PC-3 (cell line): ENCODE measurements at regions not wholly inside any gene's neighbourhood (a gene's known extent, or its start where the extent isn't known, plus 50 kb on each side); places are given as distances from the start of the nearest gene placed in this dataset.
A peak's percentile ranks its signal among the peaks of the same experiment; 100 is the strongest.

ENCODE experiments used
- ATAC-seq: fragments of 200-7000 bp; cut with Tn5 transposase; 2 replicates; pipeline ENCODE4 v1.9.1; 2020; ENCODE audit warnings: mild to moderate bottlenecking, moderate library complexity
- BruUV-seq: library from RNA; stranded (reverse); fragments of 400-500 nt; replicated peaks from 2 replicates; lab custom pipeline; 2021; lab: Mats Ljungman, UMichigan
- CTCF ChIA-PET: fragments of 300-600 bp; sonication (Branson Sonifier 250); formaldehyde crosslinking; loops from one replicate; lab custom pipeline; 2022; ENCODE audit warnings: antibody characterized with exemption; lab: Charles Lee
- POLR2A ChIA-PET: fragments of 300-600 bp; sonication (Branson Sonifier 250); formaldehyde crosslinking; loops from one replicate; lab custom pipeline; 2022; ENCODE audit warnings: antibody characterized with exemption; ENCODE audit not compliant: unreplicated experiment; lab: Charles Lee
- DNase-seq: peaks from one replicate; pipeline ENCODE4 v3.0.0-alpha.2; 2015
- H2AFZ ChIP-seq: fragments of 300-600 bp; sonication (generic); 2 replicates; pipeline ENCODE4 v1.6.0; 2016; ENCODE audit warnings: antibody characterized with exemption, low read length
- H3F3A ChIP-seq: fragments of 300-600 bp; sonication (generic); one replicate; pipeline ENCODE4 v1.6.0; 2017; ENCODE audit warnings: antibody characterized with exemption, low read length, control low read depth, mild to moderate bottlenecking; ENCODE audit not compliant: unreplicated experiment
- H3K27ac ChIP-seq: fragments of 300-600 bp; sonication (generic); 2 replicates; pipeline ENCODE4 v1.5.1; 2016; ENCODE audit warnings: mild to moderate bottlenecking, low read length
- H3K27me3 ChIP-seq: fragments of 300-600 bp; sonication (generic); 2 replicates; pipeline ENCODE4 v1.6.1; 2016; ENCODE audit warnings: low read length, mixed read lengths
- H3K36me3 ChIP-seq: fragments of 300-600 bp; sonication (generic); 2 replicates; pipeline ENCODE4 v1.6.1; 2016; ENCODE audit warnings: low read depth, mixed run types, low read length, mixed read lengths
- H3K4me1 ChIP-seq: fragments of 300-600 bp; sonication (generic); 2 replicates; pipeline ENCODE4 v1.5.1; 2016; ENCODE audit warnings: low read length; ENCODE audit not compliant: insufficient read depth
- H3K4me2 ChIP-seq: fragments of 300-600 bp; sonication (generic); 2 replicates; pipeline ENCODE4 v1.6.0; 2016; ENCODE audit warnings: low read length
- H3K4me3 ChIP-seq: fragments of 300-600 bp; sonication (generic); 2 replicates; pipeline ENCODE4 v1.5.1; 2016; ENCODE audit warnings: mild to moderate bottlenecking, low read length, mixed read lengths
- H3K79me2 ChIP-seq: fragments of 300-600 bp; sonication (generic); 2 replicates; pipeline ENCODE4 v1.6.1; 2017; ENCODE audit warnings: low read length, mixed read lengths
- H3K9ac ChIP-seq: fragments of 300-600 bp; sonication (generic); 2 replicates; pipeline ENCODE4 v1.6.0; 2016; ENCODE audit warnings: mild to moderate bottlenecking, low read length
- H3K9me2 ChIP-seq: fragments of 300-600 bp; sonication (generic); replicated peaks from 2 replicates; pipeline ENCODE4 v1.6.1; 2016; ENCODE audit warnings: mixed run types, low read length, mixed read lengths
- H3K9me3 ChIP-seq: fragments of 300-600 bp; sonication (generic); 2 replicates; pipeline ENCODE4 v1.6.1; 2016; ENCODE audit warnings: low read length, mixed read lengths
- H4K20me1 ChIP-seq: fragments of 300-600 bp; sonication (generic); 2 replicates; pipeline ENCODE4 v1.6.1; 2016; ENCODE audit warnings: low read length, mixed read lengths
- CTCF ChIP-seq: fragments of 300-600 bp; sonication (generic); conservative IDR thresholded peaks from 2 replicates; pipeline ENCODE4 v1.5.1; 2017; ENCODE audit warnings: antibody characterized with exemption, low read depth, mild to moderate bottlenecking, low read length
- EZH2 ChIP-seq: fragments of 300-600 bp; sonication (generic); IDR thresholded peaks from one replicate; pipeline ENCODE4 v1.6.1; 2017; ENCODE audit warnings: antibody characterized with exemption, mild to moderate bottlenecking, low read length; ENCODE audit not compliant: unreplicated experiment
- EZH2phosphoT487 ChIP-seq: fragments of 300-600 bp; sonication (generic); IDR thresholded peaks from 2 replicates; pipeline ENCODE4 v1.6.1; 2018; ENCODE audit warnings: mild to moderate bottlenecking, antibody characterized with exemption, low read length, borderline replicate concordance
- intact Hi-C: fragments of 100-400 bp; cut with micrococcal nuclease; formaldehyde crosslinking; loops from 2 replicates; pipeline ENCODE4 v1.9.0; 2023

- intact Hi-C loops, result no loop called here
- CTCF ChIA-PET, result no interaction called here
- no peak for TF ChIP-seq CTCF
- no peak for TF ChIP-seq EZH2phosphoT487
- no peak for TF ChIP-seq EZH2
- Histone ChIP-seq H3K27me3 (peaks cover 39% of the 10 kb centered on the region), H3K4me3 (no peak overlapping the region), H3K9me3 (no peaks in the 10 kb centered on the region), H3K4me2 (no peak overlapping the region), H2AFZ (no peak overlapping the region), H4K20me1 (no peaks in the 10 kb centered on the region), H3K36me3 (no peaks in the 10 kb centered on the region), H3K9me2 (no peaks in the 10 kb centered on the region), H3K4me1 (no peaks in the 10 kb centered on the region), H3K27ac (no peak overlapping the region), H3K79me2 (no peaks in the 10 kb centered on the region), H3K9ac (no peak overlapping the region), H3F3A (no peaks in the 10 kb centered on the region)
- no peak for ATAC-seq
- BruUV-seq, result no TSS peak
- DNase-seq, result no peak
- POLR2A ChIA-PET, result no interaction called here
These were observed 679.1 kb downstream of the METTL4 start for GRCh38 chr18:1892191-1892590.

GRCh38 chr18:1895456-1896185 is 675.7 kb downstream of the METTL4 start:
- no peaks in the 10 kb centered on the region for H3K36me3 ChIP-seq
- no peak overlapping the region for H3K9ac ChIP-seq
- intact Hi-C loops, result no loop called here
- no peak overlapping the region for H3K27ac ChIP-seq
- H4K20me1 ChIP-seq, result no peaks in the 10 kb centered on the region
- H3K9me3 ChIP-seq, result no peaks in the 10 kb centered on the region
- no peaks in the 10 kb centered on the region for H3K4me1 ChIP-seq
- no peaks in the 10 kb centered on the region for H3K79me2 ChIP-seq
- no peaks in the 10 kb centered on the region for H3K9me2 ChIP-seq
- ChIA-PET CTCF (no interaction called here), POLR2A (no interaction called here)
- H3F3A ChIP-seq, result no peaks in the 10 kb centered on the region
- ATAC-seq (no peak), DNase-seq (no peak)
- no peak overlapping the region for H3K4me2 ChIP-seq
- no peak overlapping the region for H3K4me3 ChIP-seq
- H3K27me3 ChIP-seq, result peaks cover 56% of the 10 kb centered on the region
- TF ChIP-seq EZH2phosphoT487, result no peak
- no peak for TF ChIP-seq CTCF
- TF ChIP-seq EZH2, result no peak
- H2AFZ ChIP-seq, result no peak overlapping the region
- no TSS peak for BruUV-seq

- BruUV-seq, result no TSS peak
- DNase-seq (peak; percentile 28), ATAC-seq (no peak)
- Histone ChIP-seq H3K79me2 (no peaks in the 10 kb centered on the region), H4K20me1 (no peaks in the 10 kb centered on the region), H3F3A (no peaks in the 10 kb centered on the region), H3K9ac (no peak overlapping the region), H3K27ac (no peak overlapping the region), H3K27me3 (no peaks in the 10 kb centered on the region), H2AFZ (no peak overlapping the region), H3K4me2 (no peak overlapping the region), H3K4me3 (no peak overlapping the region), H3K9me3 (no peaks in the 10 kb centered on the region), H3K36me3 (no peaks in the 10 kb centered on the region), H3K9me2 (no peaks in the 10 kb centered on the region), H3K4me1 (no peaks in the 10 kb centered on the region; the same call in 1 of the 2 replicates)
- TF ChIP-seq CTCF, result no peak
- no peak for TF ChIP-seq EZH2
- TF ChIP-seq EZH2phosphoT487, result no peak
- intact Hi-C loops, result no loop called here
- POLR2A ChIA-PET, result no interaction called here
- CTCF ChIA-PET, result interaction anchor here (0.7 kb wide), 1 partner anchor 332 kb away, joined by 6 read pairs; no protein-coding TSS in a partner anchor
These were observed 664.9 kb downstream of the METTL4 start for GRCh38 chr18:1906421-1906820.
